Lower leg skin (tissue), 3 donors: ENCODE measurements at regions not wholly inside any gene's neighbourhood (a gene's known extent, or its start where the extent isn't known, plus 50 kb on each side); places are given as distances from the start of the nearest gene placed in this dataset.

Experiments
- POLR2A ChIP-seq, 2 donors: fragments of 450-650 bp; IDR thresholded peaks; one replicate each; pipeline ENCODE4 v1.6.1; 2016 to 2017; ENCODE audit warnings: antibody characterized with exemption in 2 of 2, mild to moderate bottlenecking in 1 of 2, moderate library complexity in 1 of 2
- TF ChIP-seq, protein P1 (sequence below), 3 donors: fragments of 450-650 bp; IDR thresholded peaks; one replicate each; pipeline ENCODE4 v1.5.1; 2016; ENCODE audit warnings: antibody characterized with exemption in 3 of 3, mild to moderate bottlenecking in 3 of 3, moderate library complexity in 2 of 3

- TF ChIP-seq, protein P1, sequence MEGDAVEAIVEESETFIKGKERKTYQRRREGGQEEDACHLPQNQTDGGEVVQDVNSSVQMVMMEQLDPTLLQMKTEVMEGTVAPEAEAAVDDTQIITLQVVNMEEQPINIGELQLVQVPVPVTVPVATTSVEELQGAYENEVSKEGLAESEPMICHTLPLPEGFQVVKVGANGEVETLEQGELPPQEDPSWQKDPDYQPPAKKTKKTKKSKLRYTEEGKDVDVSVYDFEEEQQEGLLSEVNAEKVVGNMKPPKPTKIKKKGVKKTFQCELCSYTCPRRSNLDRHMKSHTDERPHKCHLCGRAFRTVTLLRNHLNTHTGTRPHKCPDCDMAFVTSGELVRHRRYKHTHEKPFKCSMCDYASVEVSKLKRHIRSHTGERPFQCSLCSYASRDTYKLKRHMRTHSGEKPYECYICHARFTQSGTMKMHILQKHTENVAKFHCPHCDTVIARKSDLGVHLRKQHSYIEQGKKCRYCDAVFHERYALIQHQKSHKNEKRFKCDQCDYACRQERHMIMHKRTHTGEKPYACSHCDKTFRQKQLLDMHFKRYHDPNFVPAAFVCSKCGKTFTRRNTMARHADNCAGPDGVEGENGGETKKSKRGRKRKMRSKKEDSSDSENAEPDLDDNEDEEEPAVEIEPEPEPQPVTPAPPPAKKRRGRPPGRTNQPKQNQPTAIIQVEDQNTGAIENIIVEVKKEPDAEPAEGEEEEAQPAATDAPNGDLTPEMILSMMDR (IDR thresholded peaks at IDR 0.05) = no peak
- TF ChIP-seq POLR2A (IDR thresholded peaks at IDR 0.05) = no peak
Observed at GRCh38 chr22:27404441-27404840, 397.1 kb downstream of the MN1 start.
